ENCODE measurements at regions not wholly inside any gene's neighbourhood (a gene's known extent, or its start where the extent isn't known, plus 50 kb on each side); places are given as distances from the start of the nearest gene placed in this dataset.

GRCh38 chr2:198706476-198707082 is 751.2 kb downstream of the SATB2 start:
- DNase-seq (ENCODE audit: low read depth in 2 of 2), result no peak

GRCh38 chr2:198703281-198703680 is 754.5 kb downstream of the SATB2 start:
- DNase-seq (ENCODE audit: low read depth in 2 of 2), result no peak

GRCh38 chr2:198702796-198703195 is 754.9 kb downstream of the SATB2 start:
- no peak for DNase-seq (ENCODE audit: low read depth in 2 of 2)

- DNase-seq (ENCODE audit: low read depth in 2 of 2), result no peak
Observed at GRCh38 chr2:198701481-198701880, 756.3 kb downstream of the SATB2 start.

GRCh38 chr2:198700319-198700718 is 757.4 kb downstream of the SATB2 start:
- no peak for DNase-seq (ENCODE audit: low read depth in 2 of 2)

- no peak for DNase-seq (ENCODE audit: low read depth in 2 of 2)
Observed at GRCh38 chr2:198698230-198698629, 759.5 kb downstream of the SATB2 start.

- no peak for DNase-seq (ENCODE audit: low read depth in 2 of 2)
Observed at GRCh38 chr2:198697794-198698193, 759.9 kb downstream of the SATB2 start.

GRCh38 chr2:198697218-198697617 is 760.5 kb downstream of the SATB2 start:
- no peak for DNase-seq (ENCODE audit: low read depth in 2 of 2)

GRCh38 chr2:198695879-198696278 is 761.9 kb downstream of the SATB2 start:
- DNase-seq (ENCODE audit: low read depth in 2 of 2), result no peak

- DNase-seq (ENCODE audit: low read depth in 2 of 2), result no peak
Observed at GRCh38 chr2:198692907-198693510, 764.7 kb downstream of the SATB2 start.

- DNase-seq (ENCODE audit: low read depth in 2 of 2), result no peak
Observed at GRCh38 chr2:198691236-198691635, 766.5 kb downstream of the SATB2 start.

- no peak for DNase-seq (ENCODE audit: low read depth in 2 of 2)
Observed at GRCh38 chr2:198664321-198664720, 793.4 kb downstream of the SATB2 start.

GRCh38 chr2:198662905-198663304 is 794.8 kb downstream of the SATB2 start:
- no peak for DNase-seq (ENCODE audit: low read depth in 2 of 2)

- DNase-seq (ENCODE audit: low read depth in 2 of 2), result no peak
Observed at GRCh38 chr2:198660501-198660900, 797.2 kb downstream of the SATB2 start.

- no peak for DNase-seq (ENCODE audit: low read depth in 2 of 2)
Observed at GRCh38 chr2:198659096-198659870, 798.5 kb downstream of the SATB2 start.

GRCh38 chr2:198657512-198658121 is 800.1 kb downstream of the SATB2 start:
- DNase-seq (ENCODE audit: low read depth in 2 of 2), result no peak

GRCh38 chr2:198656869-198657268 is 800.9 kb downstream of the SATB2 start:
- DNase-seq (ENCODE audit: low read depth in 2 of 2), result no peak

GRCh38 chr2:198654646-198655045 is 803.1 kb downstream of the SATB2 start:
- no peak for DNase-seq (ENCODE audit: low read depth in 2 of 2)

- DNase-seq (ENCODE audit: low read depth in 2 of 2), result no peak
Observed at GRCh38 chr2:198653311-198653710, 804.4 kb downstream of the SATB2 start.

- DNase-seq (ENCODE audit: low read depth in 2 of 2), result no peak
Observed at GRCh38 chr2:198652461-198652860, 805.3 kb downstream of the SATB2 start.

GRCh38 chr2:198645816-198646215 is 811.9 kb downstream of the SATB2 start:
- no peak for DNase-seq (ENCODE audit: low read depth in 2 of 2)

GRCh38 chr2:198641161-198641560 is 816.6 kb downstream of the SATB2 start:
- no peak for DNase-seq (ENCODE audit: low read depth in 2 of 2)

- no peak for DNase-seq (ENCODE audit: low read depth in 2 of 2)
Observed at GRCh38 chr2:198640463-198640862, 817.3 kb downstream of the SATB2 start.

All from stimulated activated CD4-positive, alpha-beta T cell treated with anti-CD3 and anti-CD28 coated beads, Interleukin-1b, Interleukin-23, amount 100 ng/mL, for 1 hour (primary cell).